Spleen (tissue), 7 donors: ENCODE measurements at regions not wholly inside any gene's neighbourhood (a gene's known extent, or its start where the extent isn't known, plus 50 kb on each side); places are given as distances from the start of the nearest gene placed in this dataset.

Experiments
- POLR2A ChIP-seq, 3 donors: fragments of 450-650 bp; IDR thresholded peaks; one replicate each; pipeline ENCODE4 v1.5.1; 2017; ENCODE audit warnings: antibody characterized with exemption in 3 of 3, mild to moderate bottlenecking in 1 of 3
- POLR2AphosphoS5 ChIP-seq, 3 donors: sonication (generic); formaldehyde crosslinking; IDR thresholded peaks; one replicate each; pipeline ENCODE4 v1.5.1; 2017; ENCODE audit warnings: antibody characterized with exemption in 3 of 3
- TF ChIP-seq, protein P1 (sequence below), 11 experiments: fragments of 200-600 bp in 7 of 11; fragments of 450-650 bp in 4 of 11; sonication (generic) in 4 of 11; IDR thresholded peaks in 8 of 11; conservative IDR thresholded peaks in 3 of 11; 1 replicate in 7 of 11; 2 replicates in 4 of 11; pipeline versions ENCODE4 v1.4.0 to v1.8.0; 2016 to 2021; ENCODE audit warnings: antibody characterized with exemption in 11 of 11, inconsistent platforms in 4 of 11, mild to moderate bottlenecking in 1 of 11
- donor health status: DM: no; HTN: no; CAD: no; lungs with moderate emphysema.
- donor health status: DM: no; HTN: no; CAD: no.
- donor health status: DM: no; HTN: no; CAD: no.

DNA sequence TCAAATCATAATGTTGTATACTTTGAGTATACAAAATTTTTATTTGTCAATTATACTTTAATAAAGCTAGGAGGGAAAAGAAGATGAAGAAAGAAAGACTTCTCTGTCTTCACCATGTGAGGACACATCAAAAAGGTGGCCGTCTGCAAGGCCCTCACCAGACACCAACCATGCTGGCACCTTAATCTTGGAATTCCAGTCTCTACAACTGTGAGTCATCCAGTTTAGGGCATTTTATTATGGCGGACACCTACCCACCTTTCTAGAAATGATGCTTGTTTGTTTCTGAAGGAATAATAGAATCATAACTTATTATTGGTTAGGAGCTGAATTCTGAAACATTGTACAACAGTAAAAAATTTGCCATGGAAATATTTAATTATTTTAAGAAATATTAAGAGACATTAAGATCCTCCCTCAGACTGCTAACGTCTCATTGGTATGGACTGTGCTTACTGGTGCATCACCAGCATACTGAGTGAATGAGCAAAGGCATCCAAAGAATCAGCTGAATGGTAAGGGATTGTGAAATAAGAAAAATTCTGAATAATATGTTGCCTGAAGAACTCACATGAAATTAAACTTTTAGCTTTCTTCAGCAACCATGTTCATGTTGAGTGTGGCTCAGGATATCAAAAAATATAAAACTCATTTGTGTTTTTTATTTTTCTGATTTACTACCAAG is 536.6 kb downstream of the HTR7 start:
- TF ChIP-seq POLR2AphosphoS5 (IDR thresholded peaks at IDR 0.05) (no peak), POLR2A (IDR thresholded peaks at IDR 0.05) (no peak)
- TF ChIP-seq, protein P1, sequence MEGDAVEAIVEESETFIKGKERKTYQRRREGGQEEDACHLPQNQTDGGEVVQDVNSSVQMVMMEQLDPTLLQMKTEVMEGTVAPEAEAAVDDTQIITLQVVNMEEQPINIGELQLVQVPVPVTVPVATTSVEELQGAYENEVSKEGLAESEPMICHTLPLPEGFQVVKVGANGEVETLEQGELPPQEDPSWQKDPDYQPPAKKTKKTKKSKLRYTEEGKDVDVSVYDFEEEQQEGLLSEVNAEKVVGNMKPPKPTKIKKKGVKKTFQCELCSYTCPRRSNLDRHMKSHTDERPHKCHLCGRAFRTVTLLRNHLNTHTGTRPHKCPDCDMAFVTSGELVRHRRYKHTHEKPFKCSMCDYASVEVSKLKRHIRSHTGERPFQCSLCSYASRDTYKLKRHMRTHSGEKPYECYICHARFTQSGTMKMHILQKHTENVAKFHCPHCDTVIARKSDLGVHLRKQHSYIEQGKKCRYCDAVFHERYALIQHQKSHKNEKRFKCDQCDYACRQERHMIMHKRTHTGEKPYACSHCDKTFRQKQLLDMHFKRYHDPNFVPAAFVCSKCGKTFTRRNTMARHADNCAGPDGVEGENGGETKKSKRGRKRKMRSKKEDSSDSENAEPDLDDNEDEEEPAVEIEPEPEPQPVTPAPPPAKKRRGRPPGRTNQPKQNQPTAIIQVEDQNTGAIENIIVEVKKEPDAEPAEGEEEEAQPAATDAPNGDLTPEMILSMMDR (IDR thresholded peaks at IDR 0.05 in 8 of 11, conservative IDR thresholded peaks at IDR 0.05 in 3 of 11), result no peak
